DMS79 treated with DMSO at 0.1 percent for 48 hours (cell line): ENCODE measurements at regions not wholly inside any gene's neighbourhood (a gene's known extent, or its start where the extent isn't known, plus 50 kb on each side); places are given as distances from the start of the nearest gene placed in this dataset.

Source experiments
- DNase-seq: peaks from one replicate; lab custom pipeline; 2025; lab: John Stamatoyannopoulos, UW

GRCh38 chr4:157961229-157961990 is 211.4 kb downstream of the GASK1B start:
- DNase-seq = no peak

- DNase-seq = no peak
Measured at GRCh38 chr4:157957905-157958304, 214.9 kb downstream of the GASK1B start.

- no peak for DNase-seq
Measured at GRCh38 chr4:157942017-157942416, 230.8 kb downstream of the GASK1B start.

GRCh38 chr4:157934151-157934550 is 238.7 kb downstream of the GASK1B start:
- DNase-seq = no peak

GRCh38 chr4:157932936-157933335 is 239.9 kb downstream of the GASK1B start:
- no peak for DNase-seq

GRCh38 chr4:157929486-157929885 is 243.3 kb downstream of the GASK1B start:
- DNase-seq = no peak

GRCh38 chr4:157918036-157918832 is 254.6 kb downstream of the GASK1B start:
- DNase-seq = no peak

- no peak for DNase-seq
Measured at GRCh38 chr4:157912212-157912611, 260.6 kb downstream of the GASK1B start.

GRCh38 chr4:157911662-157912061 is 261.2 kb downstream of the GASK1B start:
- no peak for DNase-seq

- no peak for DNase-seq
Measured at GRCh38 chr4:157908691-157909090, 264.1 kb downstream of the GASK1B start.

GRCh38 chr4:157908031-157908430 is 264.8 kb downstream of the GASK1B start:
- DNase-seq = no peak

GRCh38 chr4:157907226-157907946 is 265.4 kb downstream of the GASK1B start:
- DNase-seq = no peak

GRCh38 chr4:157898836-157899605 is 273.8 kb downstream of the GASK1B start:
- DNase-seq = no peak

- DNase-seq = no peak
Measured at GRCh38 chr4:157897855-157898370, 274.9 kb downstream of the GASK1B start.

GRCh38 chr4:157896726-157897125 is 276.1 kb downstream of the GASK1B start:
- DNase-seq = no peak

- no peak for DNase-seq
Measured at GRCh38 chr4:157895205-157895604, 277.6 kb downstream of the GASK1B start.

GRCh38 chr4:157889788-157890187 is 283.0 kb downstream of the GASK1B start:
- no peak for DNase-seq

GRCh38 chr4:157888281-157888680 is 284.5 kb downstream of the GASK1B start:
- DNase-seq = no peak

GRCh38 chr4:157887316-157887715 is 285.5 kb downstream of the GASK1B start:
- DNase-seq = no peak

- DNase-seq = no peak
Measured at GRCh38 chr4:157886645-157887044, 286.2 kb downstream of the GASK1B start.

GRCh38 chr4:157885811-157886210 is 287.0 kb downstream of the GASK1B start:
- no peak for DNase-seq

- DNase-seq = no peak
Measured at GRCh38 chr4:157882901-157883300, 289.9 kb downstream of the GASK1B start.
